Fibroblast of lung (primary cell): ENCODE measurements at regions not wholly inside any gene's neighbourhood (a gene's known extent, or its start where the extent isn't known, plus 50 kb on each side); places are given as distances from the start of the nearest gene placed in this dataset.

ENCODE experiments used
- DNase-seq, 2 donors: peaks; one replicate each; pipeline versions ENCODE4 v3.0.0 to v3.0.0-alpha.2; 2010; ENCODE audit warnings: low read depth in 2 of 2
- H2AFZ ChIP-seq: 2 replicates; pipeline ENCODE4 v1.5.1; 2012; ENCODE audit warnings: low read length, control low read depth, inconsistent platforms
- H3K27ac ChIP-seq: 2 replicates; pipeline ENCODE4 v1.5.1; 2011; ENCODE audit warnings: low read length, control low read depth; ENCODE audit not compliant: insufficient read depth
- H3K27me3 ChIP-seq: 2 replicates; pipeline ENCODE4 v1.5.1; 2011; ENCODE audit warnings: mild to moderate bottlenecking, low read length; ENCODE audit not compliant: control insufficient read depth, insufficient read depth
- H3K36me3 ChIP-seq: 2 replicates; pipeline ENCODE4 v1.5.1; 2011; ENCODE audit warnings: low read length; ENCODE audit not compliant: control insufficient read depth, insufficient read depth
- H3K4me1 ChIP-seq: 2 replicates; pipeline ENCODE4 v1.5.1; 2011; ENCODE audit warnings: low read length; ENCODE audit not compliant: control insufficient read depth, insufficient read depth; ENCODE audit errors: extremely low read depth
- H3K4me2 ChIP-seq: 2 replicates; pipeline ENCODE4 v1.5.1; 2011; ENCODE audit warnings: low read length, control low read depth; ENCODE audit not compliant: insufficient read depth; ENCODE audit errors: extremely low read depth
- H3K4me3 ChIP-seq, 4 experiments: fragments of 200-600 bp in 1 of 4; sonication (generic) in 1 of 4; replicated peaks in 1 of 4; 2 replicates each; pipeline ENCODE4 v1.5.1; 2011 to 2016; ENCODE audit warnings: low read length in 4 of 4, low read depth in 3 of 4, mild to moderate bottlenecking in 3 of 4, control low read depth in 2 of 4, inconsistent platforms in 1 of 4, mixed read lengths in 1 of 4; ENCODE audit not compliant: insufficient read depth in 1 of 4; ENCODE audit errors: control extremely low read depth in 1 of 4
- H3K79me2 ChIP-seq: 2 replicates; pipeline ENCODE4 v1.5.1; 2012; ENCODE audit warnings: mild to moderate bottlenecking, low read length, inconsistent platforms; ENCODE audit not compliant: control insufficient read depth, insufficient read depth
- H3K9ac ChIP-seq: 2 replicates; pipeline ENCODE4 v1.5.1; 2011; ENCODE audit warnings: mild to moderate bottlenecking, low read length, control low read depth; ENCODE audit not compliant: insufficient read depth
- H3K9me3 ChIP-seq: 2 replicates; pipeline ENCODE4 v1.5.1; 2012; ENCODE audit warnings: low read depth, low read length; ENCODE audit not compliant: control insufficient read depth, insufficient read depth
- H4K20me1 ChIP-seq: 2 replicates; pipeline ENCODE4 v1.5.1; 2011; ENCODE audit warnings: low read length; ENCODE audit not compliant: control insufficient read depth, insufficient read depth; ENCODE audit errors: extremely low read depth
- EZH2 ChIP-seq: IDR thresholded peaks from 2 replicates; pipeline ENCODE4 v1.5.1; 2012; ENCODE audit warnings: low read length, control low read depth, mild to moderate bottlenecking; ENCODE audit errors: missing control alignments
- TF ChIP-seq, protein P1 (sequence below), 2 donors: IDR thresholded peaks in 1 of 2; conservative IDR thresholded peaks in 1 of 2; 1 replicate in 1 of 2; 2 replicates in 1 of 2; pipeline ENCODE4 v1.5.1; 2011 to 2012; ENCODE audit warnings: low read length in 2 of 2, control low read depth in 1 of 2, inconsistent platforms in 1 of 2, low read depth in 1 of 2, mild to moderate bottlenecking in 1 of 2

DNA sequence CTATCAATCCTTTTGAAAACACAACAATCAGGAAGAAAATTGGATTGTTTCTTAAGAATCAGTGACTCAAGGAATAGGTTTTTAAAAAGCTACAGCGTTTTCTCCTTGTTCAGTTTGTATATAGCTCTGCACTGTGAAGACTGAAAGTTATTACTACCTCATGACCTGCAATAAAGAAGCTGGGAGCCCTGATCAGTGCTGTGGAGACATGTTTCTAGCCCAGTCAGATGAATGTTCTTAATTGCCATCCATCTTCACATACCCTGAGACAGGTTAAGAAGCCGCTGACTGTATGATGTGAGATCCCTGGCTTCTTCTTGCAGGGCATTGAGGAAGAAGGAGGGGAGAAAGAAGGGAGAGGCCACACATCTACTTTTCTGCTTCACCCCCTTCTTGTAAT lies 58.0 kb upstream of the VWC2 start:
- H3K9me3 ChIP-seq: no peaks in the 10 kb centered on the region
- no peak overlapping the region for H2AFZ ChIP-seq
- H3K36me3 ChIP-seq: no peaks in the 10 kb centered on the region
- TF ChIP-seq, protein P1, sequence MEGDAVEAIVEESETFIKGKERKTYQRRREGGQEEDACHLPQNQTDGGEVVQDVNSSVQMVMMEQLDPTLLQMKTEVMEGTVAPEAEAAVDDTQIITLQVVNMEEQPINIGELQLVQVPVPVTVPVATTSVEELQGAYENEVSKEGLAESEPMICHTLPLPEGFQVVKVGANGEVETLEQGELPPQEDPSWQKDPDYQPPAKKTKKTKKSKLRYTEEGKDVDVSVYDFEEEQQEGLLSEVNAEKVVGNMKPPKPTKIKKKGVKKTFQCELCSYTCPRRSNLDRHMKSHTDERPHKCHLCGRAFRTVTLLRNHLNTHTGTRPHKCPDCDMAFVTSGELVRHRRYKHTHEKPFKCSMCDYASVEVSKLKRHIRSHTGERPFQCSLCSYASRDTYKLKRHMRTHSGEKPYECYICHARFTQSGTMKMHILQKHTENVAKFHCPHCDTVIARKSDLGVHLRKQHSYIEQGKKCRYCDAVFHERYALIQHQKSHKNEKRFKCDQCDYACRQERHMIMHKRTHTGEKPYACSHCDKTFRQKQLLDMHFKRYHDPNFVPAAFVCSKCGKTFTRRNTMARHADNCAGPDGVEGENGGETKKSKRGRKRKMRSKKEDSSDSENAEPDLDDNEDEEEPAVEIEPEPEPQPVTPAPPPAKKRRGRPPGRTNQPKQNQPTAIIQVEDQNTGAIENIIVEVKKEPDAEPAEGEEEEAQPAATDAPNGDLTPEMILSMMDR (conservative IDR thresholded peaks at IDR 0.05 in 1 of 2, IDR thresholded peaks at IDR 0.05 in 1 of 2; ENCODE audit: low read depth in 1 of 2, low read length in 2 of 2): no peak
- TF ChIP-seq EZH2: no peak
- no peak overlapping the region for H3K4me3 ChIP-seq
- no peaks in the 10 kb centered on the region for H4K20me1 ChIP-seq
- no peaks in the 10 kb centered on the region for H3K27me3 ChIP-seq
- no peak overlapping the region for H3K4me2 ChIP-seq
- no peak overlapping the region for H3K9ac ChIP-seq
- no peaks in the 10 kb centered on the region for H3K79me2 ChIP-seq
- H3K27ac ChIP-seq: no peak overlapping the region
- no peaks in the 10 kb centered on the region for H3K4me1 ChIP-seq
- DNase-seq: no peak

DNA sequence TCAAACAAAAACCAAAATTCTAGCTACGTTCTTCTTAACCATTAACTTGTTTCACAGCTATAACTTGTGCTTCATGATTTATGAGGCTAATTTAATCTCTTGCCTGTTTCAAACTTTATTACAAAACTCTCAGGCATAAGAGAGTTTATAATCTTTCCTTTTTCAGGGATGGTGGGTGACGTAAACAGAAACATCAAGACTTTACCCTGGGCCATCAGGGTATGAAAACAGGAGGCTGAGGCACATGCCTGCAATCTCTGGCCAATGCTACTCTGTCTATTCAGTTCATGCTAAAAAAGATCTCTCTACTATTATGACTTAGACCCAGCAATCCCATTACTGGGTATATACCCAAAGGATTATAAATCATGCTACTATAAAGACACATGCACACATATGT lies 55.9 kb upstream of the VWC2 start:
- TF ChIP-seq, protein P1 (conservative IDR thresholded peaks at IDR 0.05 in 1 of 2, IDR thresholded peaks at IDR 0.05 in 1 of 2; ENCODE audit: low read depth in 1 of 2, low read length in 2 of 2): no peak
- TF ChIP-seq EZH2: no peak
- Histone ChIP-seq H3K27ac (no peak overlapping the region), H3K27me3 (no peaks in the 10 kb centered on the region), H3K9ac (no peak overlapping the region), H3K4me2 (no peak overlapping the region), H3K9me3 (no peaks in the 10 kb centered on the region), H2AFZ (no peak overlapping the region), H3K79me2 (no peaks in the 10 kb centered on the region), H3K36me3 (no peaks in the 10 kb centered on the region), H3K4me3 (no peak overlapping the region), H4K20me1 (no peaks in the 10 kb centered on the region), H3K4me1 (no peaks in the 10 kb centered on the region)
- no peak for DNase-seq

GRCh38 chr7:49718760-49719159 lies 54.7 kb upstream of the VWC2 start:
- TF ChIP-seq, protein P1 (conservative IDR thresholded peaks at IDR 0.05 in 1 of 2, IDR thresholded peaks at IDR 0.05 in 1 of 2; ENCODE audit: low read depth in 1 of 2, low read length in 2 of 2): no peak
- no peak for TF ChIP-seq EZH2
- Histone ChIP-seq H3K4me1 (no peaks in the 10 kb centered on the region), H2AFZ (no peak overlapping the region), H3K79me2 (no peaks in the 10 kb centered on the region), H3K27ac (no peak overlapping the region), H3K9me3 (no peaks in the 10 kb centered on the region), H3K4me3 (no peak overlapping the region), H3K27me3 (no peaks in the 10 kb centered on the region), H4K20me1 (no peaks in the 10 kb centered on the region), H3K36me3 (no peaks in the 10 kb centered on the region), H3K4me2 (no peak overlapping the region), H3K9ac (no peak overlapping the region)
- no peak for DNase-seq
